Lung (tissue), 11 donors: ENCODE measurements at regions not wholly inside any gene's neighbourhood (a gene's known extent, or its start where the extent isn't known, plus 50 kb on each side); places are given as distances from the start of the nearest gene placed in this dataset.

ENCODE experiments used
- ATAC-seq: fragments of 200-7000 bp; cut with Tn5 transposase; one replicate; pipeline ENCODE4 v1.9.1; 2020; ENCODE audit warnings: moderate number of reproducible peaks; ENCODE audit not compliant: insufficient read depth, low FRiP score
- DNase-seq, 3 donors: peaks; one replicate each; pipeline ENCODE4 v3.0.0-alpha.2; 2013 to 2017
- H3K27ac ChIP-seq, 2 donors: one replicate each; pipeline ENCODE4 v1.5.1; 2013; ENCODE audit warnings: mild to moderate bottlenecking in 2 of 2, moderate library complexity in 2 of 2, control low read depth in 1 of 2, inconsistent platforms in 1 of 2, low read depth in 1 of 2, low read length in 1 of 2
- H3K27me3 ChIP-seq, 3 donors: one replicate each; pipeline ENCODE4 v1.5.1; 2013; ENCODE audit warnings: low read length in 2 of 3; ENCODE audit not compliant: control insufficient read depth in 3 of 3, insufficient read depth in 3 of 3
- H3K36me3 ChIP-seq, 4 donors: one replicate each; pipeline ENCODE4 v1.5.1; 2013; ENCODE audit warnings: low read length in 4 of 4, mild to moderate bottlenecking in 1 of 4, moderate library complexity in 1 of 4; ENCODE audit not compliant: control insufficient read depth in 4 of 4, insufficient read depth in 4 of 4
- H3K4me1 ChIP-seq, 5 donors: one replicate each; pipeline ENCODE4 v1.5.1; 2013; ENCODE audit warnings: low read length in 5 of 5, mild to moderate bottlenecking in 2 of 5, moderate library complexity in 1 of 5; ENCODE audit not compliant: control insufficient read depth in 5 of 5, insufficient read depth in 5 of 5
- H3K4me3 ChIP-seq: one replicate; pipeline ENCODE4 v1.5.1; 2013; ENCODE audit warnings: mild to moderate bottlenecking, control low read depth, moderate library complexity
- H3K9ac ChIP-seq, 2 donors: one replicate each; pipeline ENCODE4 v1.5.1; 2013; ENCODE audit warnings: low read length in 2 of 2, control low read depth in 1 of 2; ENCODE audit not compliant: insufficient read depth in 1 of 2
- H3K9me3 ChIP-seq, 4 donors: one replicate each; pipeline ENCODE4 v1.5.1; 2013; ENCODE audit warnings: low read length in 3 of 4, mild to moderate bottlenecking in 1 of 4, moderate library complexity in 1 of 4; ENCODE audit not compliant: control insufficient read depth in 4 of 4, insufficient read depth in 3 of 4
- WGBS, 2 donors: extraction: QIAGEN DNeasy Blood & Tissue Kit; methylation state at CpG; one replicate each; pipeline ENCODE4 v1.1.7; 2013; 5-methylcytosine and 5-hydroxymethylcytosine counted together
- TF ChIP-seq, protein P1 (sequence below): IDR thresholded peaks from 2 replicates; pipeline ENCODE4 v1.5.1; 2012; ENCODE audit warnings: mild to moderate bottlenecking; ENCODE audit errors: control extremely low read depth, extremely low read depth
- donor health status: control.
- donor health status: control.
- donor health status: Bipolar disorder and iron deficiency.
- donor health status: healthy.
- donor health status: DM: yes; HTN: yes; CAD: no.

DNA sequence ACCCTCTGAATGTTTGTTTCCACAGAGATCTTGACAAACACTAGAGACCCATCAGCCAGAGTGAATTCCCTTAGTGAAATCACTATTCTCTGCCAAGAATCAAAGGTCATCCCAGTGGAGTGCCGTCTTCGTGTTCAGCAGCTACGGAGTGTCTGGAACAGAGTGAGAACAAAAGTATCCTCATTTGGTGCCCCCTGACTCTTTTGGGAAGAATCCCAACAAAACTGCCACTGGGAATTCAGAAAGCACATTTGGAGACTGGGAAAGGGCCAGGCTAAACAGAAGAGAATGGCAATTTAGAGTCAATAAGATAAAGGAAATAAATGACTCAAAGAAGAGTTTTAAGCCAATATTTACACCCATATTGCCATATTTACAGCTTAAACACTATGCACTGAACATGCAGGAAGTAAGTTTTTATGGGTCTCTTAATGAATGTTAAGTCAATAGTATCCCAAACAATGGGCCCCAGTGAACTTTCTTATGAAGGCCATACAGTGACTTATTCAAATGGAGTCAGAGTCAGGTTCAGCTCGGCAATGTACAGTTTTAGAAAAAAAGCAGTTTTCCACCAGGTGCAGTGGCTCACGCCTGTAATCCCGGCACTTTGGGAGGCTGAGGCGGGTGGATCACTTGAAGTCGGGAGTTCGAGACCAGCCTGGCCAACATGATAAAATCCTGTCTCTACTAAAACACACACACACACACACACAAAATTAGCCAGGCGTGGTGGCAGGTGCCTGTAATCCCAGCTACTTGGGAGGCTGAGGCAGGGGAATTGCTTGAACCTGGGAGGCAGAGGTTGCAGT is 392.6 kb downstream of the KLF5 start:
- TF ChIP-seq, protein P1, sequence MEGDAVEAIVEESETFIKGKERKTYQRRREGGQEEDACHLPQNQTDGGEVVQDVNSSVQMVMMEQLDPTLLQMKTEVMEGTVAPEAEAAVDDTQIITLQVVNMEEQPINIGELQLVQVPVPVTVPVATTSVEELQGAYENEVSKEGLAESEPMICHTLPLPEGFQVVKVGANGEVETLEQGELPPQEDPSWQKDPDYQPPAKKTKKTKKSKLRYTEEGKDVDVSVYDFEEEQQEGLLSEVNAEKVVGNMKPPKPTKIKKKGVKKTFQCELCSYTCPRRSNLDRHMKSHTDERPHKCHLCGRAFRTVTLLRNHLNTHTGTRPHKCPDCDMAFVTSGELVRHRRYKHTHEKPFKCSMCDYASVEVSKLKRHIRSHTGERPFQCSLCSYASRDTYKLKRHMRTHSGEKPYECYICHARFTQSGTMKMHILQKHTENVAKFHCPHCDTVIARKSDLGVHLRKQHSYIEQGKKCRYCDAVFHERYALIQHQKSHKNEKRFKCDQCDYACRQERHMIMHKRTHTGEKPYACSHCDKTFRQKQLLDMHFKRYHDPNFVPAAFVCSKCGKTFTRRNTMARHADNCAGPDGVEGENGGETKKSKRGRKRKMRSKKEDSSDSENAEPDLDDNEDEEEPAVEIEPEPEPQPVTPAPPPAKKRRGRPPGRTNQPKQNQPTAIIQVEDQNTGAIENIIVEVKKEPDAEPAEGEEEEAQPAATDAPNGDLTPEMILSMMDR, result no peak
- WGBS, 2 donors, result 73 to 83% methylated on average over 10 of the region's 10 CpGs
- H3K27me3 ChIP-seq, result no peaks in the 10 kb centered on the region
- no peak overlapping the region for H3K9ac ChIP-seq
- ATAC-seq (no peak), DNase-seq (peak in 2 of 3 donors; percentile 17 to 39)
- H3K4me3 ChIP-seq, result no peak overlapping the region
- no peaks in the 10 kb centered on the region for H3K4me1 ChIP-seq
- H3K9me3 ChIP-seq, result no peaks in the 10 kb centered on the region
- H3K36me3 ChIP-seq, result no peaks in the 10 kb centered on the region
- H3K27ac ChIP-seq, result no peak overlapping the region

DNA sequence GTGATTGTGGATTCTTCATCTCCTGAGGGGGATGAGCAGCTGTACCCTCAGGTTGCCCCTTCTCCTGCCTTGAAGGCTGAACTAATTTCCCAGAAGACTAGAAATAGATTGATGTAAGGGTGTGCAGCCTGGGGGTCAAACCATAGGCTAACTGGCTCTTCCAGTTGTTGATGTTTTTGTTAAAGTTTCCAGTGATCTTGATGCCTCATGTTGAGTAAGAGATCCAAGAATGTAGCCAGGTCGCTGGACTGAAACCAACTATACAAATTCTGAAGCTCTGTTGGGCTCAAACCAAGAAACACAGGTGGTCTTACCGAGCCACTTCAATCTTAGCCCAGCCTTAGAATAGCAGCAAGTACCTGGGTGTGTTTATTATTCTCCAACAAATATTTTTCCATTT is 391.8 kb downstream of the KLF5 start:
- 76 to 88% methylated on average over 2 of the region's 2 CpGs for WGBS, 2 donors
- DNase-seq (no peak), ATAC-seq (no peak)
- H3K36me3 ChIP-seq, result no peaks in the 10 kb centered on the region
- no peaks in the 10 kb centered on the region for H3K4me1 ChIP-seq
- H3K9me3 ChIP-seq, result no peaks in the 10 kb centered on the region
- no peaks in the 10 kb centered on the region for H3K27me3 ChIP-seq
- no peak overlapping the region for H3K4me3 ChIP-seq
- H3K27ac ChIP-seq, result no peak overlapping the region
- no peak overlapping the region for H3K9ac ChIP-seq
- TF ChIP-seq, protein P1, result no peak

GRCh38 chr13:73449252-73449651 is 390.4 kb downstream of the KLF5 start:
- TF ChIP-seq, protein P1, result no peak
- no peaks in the 10 kb centered on the region for H3K36me3 ChIP-seq
- no peak for ATAC-seq
- H3K27me3 ChIP-seq, result no peaks in the 10 kb centered on the region
- H3K27ac ChIP-seq, result no peak overlapping the region
- H3K9ac ChIP-seq, result no peak overlapping the region
- DNase-seq, result no peak
- H3K4me1 ChIP-seq, result no peaks in the 10 kb centered on the region
- WGBS, 2 donors, result 85 to 100% methylated on average over 1 of the region's 1 CpG
- H3K4me3 ChIP-seq, result no peak overlapping the region
- H3K9me3 ChIP-seq, result peaks cover 0 to 6% (median 0%) of the 10 kb centered on the region in 4 donors
